Sigmoid colon (tissue), 6 donors: ENCODE measurements at regions not wholly inside any gene's neighbourhood (a gene's known extent, or its start where the extent isn't known, plus 50 kb on each side); places are given as distances from the start of the nearest gene placed in this dataset.

Experiments
- DNase-seq: peaks from one replicate; pipeline ENCODE4 v3.0.0-alpha.2; 2019
- H3K27ac ChIP-seq, 4 donors: fragments of 200-600 bp; sonication (generic); one replicate each; pipeline ENCODE4 v1.5.1; 2016 to 2019; ENCODE audit warnings: mild to moderate bottlenecking in 1 of 4
- H3K27me3 ChIP-seq, 3 donors: fragments of 200-600 bp; sonication (generic); one replicate each; pipeline ENCODE4 v1.5.1; 2019; ENCODE audit warnings: mild to moderate bottlenecking in 1 of 3
- H3K36me3 ChIP-seq, 4 donors: fragments of 200-600 bp; sonication (generic); one replicate each; pipeline ENCODE4 v1.5.1; 2016 to 2019
- H3K4me1 ChIP-seq, 4 donors: fragments of 200-600 bp; sonication (generic); one replicate each; pipeline ENCODE4 v1.5.1; 2017 to 2019
- H3K4me3 ChIP-seq, 4 donors: fragments of 200-600 bp; sonication (generic); one replicate each; pipeline ENCODE4 v1.5.1; 2017 to 2019; ENCODE audit warnings: mild to moderate bottlenecking in 2 of 4, moderate library complexity in 1 of 4
- H3K9me3 ChIP-seq, 4 donors: fragments of 200-600 bp in 3 of 4; sonication (generic) in 3 of 4; one replicate each; pipeline versions ENCODE4 v1.5.1 to v1.6.1; 2013 to 2019
- EP300 ChIP-seq, 4 donors: sonication (generic); formaldehyde crosslinking; IDR thresholded peaks; one replicate each; pipeline ENCODE4 v1.6.1; 2017; ENCODE audit warnings: antibody characterized with exemption in 4 of 4
- POLR2A ChIP-seq, 2 donors: fragments of 450-650 bp; IDR thresholded peaks; one replicate each; pipeline ENCODE4 v1.6.1; 2016; ENCODE audit warnings: antibody characterized with exemption in 2 of 2, mild to moderate bottlenecking in 2 of 2, moderate library complexity in 2 of 2
- POLR2AphosphoS5 ChIP-seq, 4 donors: sonication (generic); formaldehyde crosslinking; IDR thresholded peaks; one replicate each; pipeline ENCODE4 v1.6.1; 2017; ENCODE audit warnings: antibody characterized with exemption in 4 of 4
- WGBS, 2 donors: extraction: QIAGEN DNeasy Blood & Tissue Kit; methylation state at CpG; one replicate each; pipeline ENCODE4 v1.1.7; 2013; 5-methylcytosine and 5-hydroxymethylcytosine counted together
- intact Hi-C: fragments of 100-400 bp; cut with DNase I; formaldehyde crosslinking; loops from one replicate; pipeline ENCODE4 v1.15.1; 2023
- TF ChIP-seq, protein P1 (sequence below), 4 experiments: fragments of 450-650 bp in 3 of 4; fragments of 200-600 bp in 1 of 4; IDR thresholded peaks; one replicate each; pipeline ENCODE4 v1.5.1; 2016 to 2019; ENCODE audit warnings: antibody characterized with exemption in 4 of 4, mild to moderate bottlenecking in 3 of 4, moderate library complexity in 2 of 4
- donor health status: healthy with polysubstance abuse.
- donor health status: healthy.

GRCh38 chr5:2006971-2007291 is 124.2 kb upstream of the IRX4 start:
- Histone ChIP-seq H3K27ac (peak overlapping the region in 1 of 4 donors; percentile 20), H3K36me3 (no peaks in the 10 kb centered on the region), H3K4me3 (no peak overlapping the region), H3K4me1 (peaks cover 0 to 10% (median 2%) of the 10 kb centered on the region in 4 donors), H3K27me3 (peaks cover 0 to 9% (median 0%) of the 10 kb centered on the region in 3 donors), H3K9me3 (no peaks in the 10 kb centered on the region)
- no peak for DNase-seq
- TF ChIP-seq EP300 (IDR thresholded peaks at IDR 0.05) = no peak
- TF ChIP-seq, protein P1, sequence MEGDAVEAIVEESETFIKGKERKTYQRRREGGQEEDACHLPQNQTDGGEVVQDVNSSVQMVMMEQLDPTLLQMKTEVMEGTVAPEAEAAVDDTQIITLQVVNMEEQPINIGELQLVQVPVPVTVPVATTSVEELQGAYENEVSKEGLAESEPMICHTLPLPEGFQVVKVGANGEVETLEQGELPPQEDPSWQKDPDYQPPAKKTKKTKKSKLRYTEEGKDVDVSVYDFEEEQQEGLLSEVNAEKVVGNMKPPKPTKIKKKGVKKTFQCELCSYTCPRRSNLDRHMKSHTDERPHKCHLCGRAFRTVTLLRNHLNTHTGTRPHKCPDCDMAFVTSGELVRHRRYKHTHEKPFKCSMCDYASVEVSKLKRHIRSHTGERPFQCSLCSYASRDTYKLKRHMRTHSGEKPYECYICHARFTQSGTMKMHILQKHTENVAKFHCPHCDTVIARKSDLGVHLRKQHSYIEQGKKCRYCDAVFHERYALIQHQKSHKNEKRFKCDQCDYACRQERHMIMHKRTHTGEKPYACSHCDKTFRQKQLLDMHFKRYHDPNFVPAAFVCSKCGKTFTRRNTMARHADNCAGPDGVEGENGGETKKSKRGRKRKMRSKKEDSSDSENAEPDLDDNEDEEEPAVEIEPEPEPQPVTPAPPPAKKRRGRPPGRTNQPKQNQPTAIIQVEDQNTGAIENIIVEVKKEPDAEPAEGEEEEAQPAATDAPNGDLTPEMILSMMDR (IDR thresholded peaks at IDR 0.05) = no peak
- TF ChIP-seq POLR2A (IDR thresholded peaks at IDR 0.05) = no peak
- no peak for TF ChIP-seq POLR2AphosphoS5 (IDR thresholded peaks at IDR 0.05)
- intact Hi-C loops = no loop called here
- WGBS, 2 donors = 90 to 94% methylated on average over 14 of the region's 14 CpGs

GRCh38 chr5:2006193-2006970 is 123.7 kb upstream of the IRX4 start:
- H3K27me3 ChIP-seq = peaks cover 0 to 9% (median 0%) of the 10 kb centered on the region in 3 donors
- no peak overlapping the region for H3K27ac ChIP-seq
- WGBS, 2 donors = 82 to 91% methylated on average over 24 of the region's 24 CpGs
- no peak for DNase-seq
- intact Hi-C loops = no loop called here
- H3K36me3 ChIP-seq = no peaks in the 10 kb centered on the region
- TF ChIP-seq POLR2AphosphoS5 (IDR thresholded peaks at IDR 0.05) (no peak), EP300 (IDR thresholded peaks at IDR 0.05) (no peak), POLR2A (IDR thresholded peaks at IDR 0.05) (no peak)
- TF ChIP-seq, protein P1 (IDR thresholded peaks at IDR 0.05) = no peak
- H3K4me1 ChIP-seq = peaks cover 0 to 10% (median 2%) of the 10 kb centered on the region in 4 donors
- H3K9me3 ChIP-seq = no peaks in the 10 kb centered on the region
- no peak overlapping the region for H3K4me3 ChIP-seq

DNA sequence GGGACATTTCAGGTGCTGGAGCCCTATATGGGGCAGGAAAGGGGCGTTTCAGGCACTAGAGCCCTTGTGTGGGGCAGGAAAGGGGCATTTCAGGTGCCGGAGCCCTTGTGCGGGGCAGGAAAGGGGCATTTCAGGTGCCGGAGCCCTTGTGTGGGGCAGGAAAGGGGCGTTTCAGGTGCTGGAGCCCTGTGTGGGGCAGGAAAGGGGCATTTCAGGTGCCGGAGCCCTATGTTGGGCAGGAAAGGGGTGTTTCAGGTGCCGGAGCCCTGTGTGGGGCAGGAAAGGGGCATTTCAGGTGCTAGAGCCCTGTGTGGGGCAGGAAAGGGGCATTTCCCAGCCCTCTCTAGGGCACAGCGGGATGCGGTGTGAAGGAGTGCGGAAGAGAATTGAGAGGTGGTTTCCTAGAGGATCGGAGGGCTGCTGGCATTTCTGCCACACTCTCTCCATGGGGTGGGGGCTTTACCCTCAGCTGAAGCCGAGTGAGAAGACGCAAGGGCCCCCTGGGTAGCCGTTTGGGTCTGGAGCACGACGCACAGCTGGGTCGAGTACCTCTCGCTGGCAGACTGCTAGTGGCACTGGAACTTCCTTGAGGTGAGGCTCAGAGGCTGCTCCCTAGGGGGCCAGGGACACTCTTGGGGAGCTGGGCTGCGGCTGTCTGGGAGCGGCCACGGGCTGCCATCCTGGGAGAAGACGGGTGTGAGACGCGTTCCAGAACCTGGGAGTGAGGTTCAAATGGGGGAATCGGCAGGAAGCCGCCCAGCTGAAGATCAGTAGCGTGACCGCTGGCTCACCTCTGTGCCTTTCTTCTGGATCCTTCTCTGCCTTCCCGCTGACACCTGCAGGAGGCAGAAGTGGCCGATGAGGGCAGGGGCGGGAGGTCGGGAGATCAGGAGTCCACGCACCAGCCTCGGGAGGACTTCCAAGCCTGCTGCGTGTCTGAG is 122.6 kb upstream of the IRX4 start:
- TF ChIP-seq EP300 (IDR thresholded peaks at IDR 0.05) (no peak), POLR2AphosphoS5 (IDR thresholded peaks at IDR 0.05) (no peak), POLR2A (IDR thresholded peaks at IDR 0.05) (no peak)
- TF ChIP-seq, protein P1 (IDR thresholded peaks at IDR 0.05) = no peak
- H3K4me3 ChIP-seq = no peak overlapping the region
- H3K36me3 ChIP-seq = no peaks in the 10 kb centered on the region
- peaks cover 0 to 10% (median 2%) of the 10 kb centered on the region in 4 donors for H3K4me1 ChIP-seq
- H3K27ac ChIP-seq = no peak overlapping the region
- H3K9me3 ChIP-seq = no peaks in the 10 kb centered on the region
- peaks cover 0 to 14% (median 0%) of the 10 kb centered on the region in 3 donors for H3K27me3 ChIP-seq
- intact Hi-C loops = loop anchor here (2.0 kb wide), 1 partner anchor 51 kb away; no protein-coding TSS in a partner anchor
- 76 to 77% methylated on average over 35 of the region's 35 CpGs for WGBS, 2 donors
- DNase-seq = no peak

DNA sequence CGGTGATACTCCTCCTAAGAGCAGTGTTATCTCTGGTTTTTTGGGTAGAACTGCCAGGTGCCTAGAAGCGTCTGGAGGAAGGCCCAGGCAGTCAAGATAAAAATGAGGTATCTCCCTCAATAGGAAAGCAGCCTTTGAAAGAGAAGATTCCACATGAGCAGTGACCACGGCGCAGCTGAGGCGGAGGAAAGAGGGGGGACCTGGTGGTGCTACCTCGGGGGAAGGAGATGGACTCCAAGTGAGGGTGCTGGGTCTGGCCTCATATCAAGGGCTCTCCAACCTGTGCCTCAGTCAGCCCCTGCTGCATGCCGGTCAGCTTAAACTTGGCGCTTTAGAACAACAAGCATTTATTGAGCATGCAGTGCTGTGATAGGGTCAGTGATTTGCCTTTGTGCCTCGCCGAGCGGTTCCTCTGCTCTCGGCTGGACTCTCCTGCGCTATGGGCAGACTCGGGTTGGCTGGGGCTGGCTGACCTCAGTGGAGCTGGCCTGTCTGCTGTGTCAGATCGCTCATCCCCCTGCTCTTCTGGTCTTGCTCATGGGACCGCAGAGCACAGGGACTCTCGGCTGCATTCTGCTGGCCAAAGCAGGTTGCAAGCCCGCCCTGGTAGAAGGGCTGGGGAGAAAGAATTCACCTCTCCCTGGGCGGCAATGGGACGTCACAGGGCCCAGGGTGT is 121.1 kb upstream of the IRX4 start:
- no peak for DNase-seq
- H3K9me3 ChIP-seq = no peaks in the 10 kb centered on the region
- TF ChIP-seq POLR2AphosphoS5 (IDR thresholded peaks at IDR 0.05) = no peak
- no peak overlapping the region for H3K4me3 ChIP-seq
- peaks cover 0 to 10% (median 2%) of the 10 kb centered on the region in 4 donors for H3K4me1 ChIP-seq
- H3K27me3 ChIP-seq = peaks cover 0 to 14% (median 0%) of the 10 kb centered on the region in 3 donors
- intact Hi-C loops = loop anchor here (2.0 kb wide), 1 partner anchor 49 kb away; no protein-coding TSS in a partner anchor
- H3K27ac ChIP-seq = no peak overlapping the region
- 80 to 85% methylated on average over 20 of the region's 20 CpGs for WGBS, 2 donors
- H3K36me3 ChIP-seq = no peaks in the 10 kb centered on the region
